Mammary epithelial cell (primary cell): ENCODE measurements at regions not wholly inside any gene's neighbourhood (a gene's known extent, or its start where the extent isn't known, plus 50 kb on each side); places are given as distances from the start of the nearest gene placed in this dataset.
"Not testable (repeated sequence)": the region's sequence is repeated elsewhere in the genome, so short reads cannot be mapped to it uniquely, and the experiment has no call there.

Experiments
- CTCF ChIP-seq, 2 donors: IDR thresholded peaks in 1 of 2; conservative IDR thresholded peaks in 1 of 2; 2 replicates each; pipeline ENCODE4 v1.5.1; 2011 to 2012; ENCODE audit warnings: inconsistent platforms in 2 of 2, low read length in 2 of 2, mild to moderate bottlenecking in 2 of 2, control low read depth in 1 of 2, low read depth in 1 of 2; ENCODE audit not compliant: insufficient read depth in 1 of 2; ENCODE audit errors: extremely low read depth in 1 of 2
- EZH2 ChIP-seq: IDR thresholded peaks from 2 replicates; pipeline ENCODE4 v1.6.1; 2012; ENCODE audit warnings: low read length, inconsistent platforms, borderline replicate concordance

DNA sequence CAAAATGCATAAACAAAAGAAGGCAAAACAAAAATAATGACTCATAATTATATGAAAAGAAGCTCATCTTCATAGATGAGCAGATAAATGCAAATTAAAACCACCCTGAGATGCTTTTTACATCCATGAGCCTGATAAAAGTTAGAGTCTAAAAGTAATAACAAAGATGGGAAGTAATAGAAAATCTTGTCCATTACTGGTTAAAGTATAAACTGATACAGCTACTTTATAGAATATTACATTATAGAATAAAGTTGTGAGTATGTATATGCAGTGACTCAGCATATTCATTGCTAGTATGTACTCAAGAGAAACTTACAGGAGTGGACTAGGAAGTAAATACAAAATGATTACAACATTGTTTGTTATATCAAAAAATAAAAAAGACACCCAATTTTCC is 333.0 kb downstream of the OR4F29 start:
- TF ChIP-seq CTCF (conservative IDR thresholded peaks at IDR 0.05 in 1 of 2, IDR thresholded peaks at IDR 0.05 in 1 of 2; ENCODE audit: extremely low read depth in 1 of 2, insufficient read depth in 1 of 2, low read depth in 1 of 2, low read length in 2 of 2); EZH2: not testable (repeated sequence)
